NCI-H1436 treated with DMSO at 0.1 percent for 48 hours (cell line): ENCODE measurements at regions not wholly inside any gene's neighbourhood (a gene's known extent, or its start where the extent isn't known, plus 50 kb on each side); places are given as distances from the start of the nearest gene placed in this dataset.
"Not testable (repeated sequence)": the region's sequence is repeated elsewhere in the genome, so short reads cannot be mapped to it uniquely, and the experiment has no call there.

ENCODE experiments used
- DNase-seq: peaks from one replicate; lab custom pipeline; 2025; lab: John Stamatoyannopoulos, UW

- no peak for DNase-seq
Observed at GRCh38 chr2:121052023-121052422, 233.0 kb downstream of the TFCP2L1 start.

DNA sequence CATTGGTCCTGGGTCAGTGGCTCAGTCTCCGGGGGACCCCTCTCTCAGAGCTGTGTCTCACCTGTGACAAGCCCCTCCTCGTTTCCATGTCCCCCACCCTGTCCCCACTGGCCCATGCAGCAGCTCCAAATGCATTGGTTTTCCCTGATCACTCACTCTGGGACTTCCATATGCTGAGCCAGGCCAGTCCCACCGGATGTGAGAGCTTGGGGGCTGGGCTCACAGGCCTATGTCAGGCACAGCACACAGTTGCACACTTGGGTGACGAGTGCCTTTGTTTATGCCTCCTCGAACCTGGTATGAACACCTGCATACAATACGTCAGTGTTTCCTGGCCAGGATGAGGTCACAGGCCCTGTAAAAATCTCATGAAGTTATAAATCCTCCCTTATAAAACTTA, 232.5 kb downstream of the TFCP2L1 start:
- no peak for DNase-seq

- no peak for DNase-seq
Observed at GRCh38 chr2:121055088-121055487, 229.9 kb downstream of the TFCP2L1 start.

DNA sequence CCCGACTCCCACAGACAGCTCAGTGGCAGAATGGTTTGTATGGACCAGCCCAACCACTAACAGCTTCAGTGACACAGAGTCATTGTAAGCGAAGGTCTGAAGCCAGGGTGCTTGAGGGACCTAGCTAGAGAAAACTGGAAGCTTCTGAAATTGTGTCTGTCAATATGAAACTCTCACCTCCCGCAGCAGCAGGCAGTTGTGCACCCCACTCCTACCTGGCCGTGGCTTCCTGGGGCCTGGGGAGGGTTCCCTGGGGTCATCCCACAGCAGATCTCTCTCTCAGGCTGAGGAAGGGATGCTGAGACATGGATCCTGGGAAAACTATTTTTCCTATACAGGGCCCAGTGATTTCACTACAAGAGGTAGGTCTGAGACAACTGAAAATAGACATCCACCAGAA, 229.5 kb downstream of the TFCP2L1 start:
- DNase-seq = no peak

- no peak for DNase-seq
Observed at GRCh38 chr2:121058852-121059558, 226.0 kb downstream of the TFCP2L1 start.

GRCh38 chr2:121059651-121060649, 225.1 kb downstream of the TFCP2L1 start:
- DNase-seq = no peak

DNA sequence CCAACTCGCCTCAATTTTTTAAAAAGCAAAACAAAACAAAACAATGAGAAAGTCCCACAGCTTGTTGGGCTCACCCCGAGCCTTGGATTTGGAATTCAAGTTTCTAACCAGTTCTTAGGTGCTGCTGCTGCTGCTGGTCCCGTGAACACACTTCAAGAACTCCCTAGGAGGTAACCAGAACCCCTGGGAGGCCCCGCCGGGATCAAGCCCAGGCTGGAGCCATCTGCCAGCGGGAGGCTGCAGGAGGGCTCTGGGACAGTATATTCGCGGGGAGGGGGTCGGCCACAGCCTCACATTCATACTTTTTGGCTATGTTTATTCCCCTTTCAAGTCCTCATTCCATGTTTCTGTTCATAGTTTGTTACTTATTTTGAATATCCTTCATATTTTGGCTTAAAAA, 223.4 kb downstream of the TFCP2L1 start:
- DNase-seq = no peak

DNA sequence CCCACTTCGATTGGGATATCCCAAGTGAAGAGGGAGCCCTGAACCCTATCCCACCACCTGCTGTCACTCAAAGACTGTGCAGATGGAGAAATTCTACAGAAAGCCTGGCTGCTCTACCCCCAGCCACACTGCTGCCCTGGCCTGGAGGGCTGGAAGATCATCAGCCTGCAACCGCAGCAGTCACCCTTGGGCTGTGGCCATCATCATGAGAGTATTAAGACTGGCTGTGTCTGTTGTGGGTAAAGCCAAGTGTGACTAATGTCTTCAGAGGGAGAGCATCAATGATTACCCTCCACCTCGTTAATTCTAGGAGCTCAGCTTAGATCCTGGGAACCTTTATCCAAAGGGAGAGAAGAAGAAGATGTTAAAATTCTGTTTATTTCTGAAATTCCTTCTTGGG, 221.5 kb downstream of the TFCP2L1 start:
- DNase-seq = no peak

GRCh38 chr2:121064186-121064585, 220.8 kb downstream of the TFCP2L1 start:
- no peak for DNase-seq

- no peak for DNase-seq
Observed at GRCh38 chr2:121065239-121065638, 219.8 kb downstream of the TFCP2L1 start.

GRCh38 chr2:121066526-121066925, 218.5 kb downstream of the TFCP2L1 start:
- no peak for DNase-seq

- no peak for DNase-seq
Observed at GRCh38 chr2:121068851-121069250, 216.2 kb downstream of the TFCP2L1 start.

GRCh38 chr2:121069434-121069969, 215.5 kb downstream of the TFCP2L1 start:
- DNase-seq = no peak

DNA sequence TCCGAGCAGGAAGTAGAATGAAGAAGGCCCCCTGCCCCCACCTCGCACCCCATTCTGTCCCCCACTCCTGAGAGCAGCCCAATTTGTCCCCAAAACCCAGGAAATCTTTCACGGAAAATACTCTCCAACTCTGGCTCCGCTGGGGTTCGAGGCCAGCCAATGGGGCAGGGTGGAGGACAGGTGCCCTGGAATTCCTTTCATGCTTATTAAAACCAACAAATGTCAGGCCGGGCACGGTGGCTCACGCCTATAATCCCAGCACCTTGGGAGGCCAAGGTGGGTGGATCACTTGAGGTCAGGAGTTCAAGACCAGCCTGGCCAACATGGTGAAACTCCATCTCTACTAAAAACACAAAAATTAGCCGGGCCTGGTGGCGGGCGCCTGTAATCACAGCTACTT, 214.9 kb downstream of the TFCP2L1 start:
- not testable (repeated sequence) for DNase-seq

- DNase-seq = no peak
Observed at GRCh38 chr2:121071034-121071504, 213.9 kb downstream of the TFCP2L1 start.

DNA sequence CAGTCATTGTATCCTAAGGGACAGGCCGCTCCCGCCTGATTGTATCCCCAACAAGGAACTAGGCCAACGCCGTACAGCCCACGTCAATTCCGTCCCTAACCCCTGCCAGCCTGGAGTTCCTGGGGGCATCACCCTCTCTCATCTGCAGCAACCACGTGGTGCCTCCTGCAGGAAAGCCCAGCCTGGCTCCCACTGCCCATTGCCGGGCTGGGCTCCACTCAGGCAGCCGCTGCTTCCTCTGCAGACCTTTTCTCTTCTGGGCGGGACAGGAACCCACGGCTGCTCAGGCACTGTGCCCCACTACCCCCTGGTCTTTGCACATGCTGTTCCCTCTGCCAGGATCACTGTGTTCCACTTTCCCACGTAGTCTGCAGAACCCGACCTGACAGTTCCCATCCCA, 212.2 kb downstream of the TFCP2L1 start:
- no peak for DNase-seq

DNA sequence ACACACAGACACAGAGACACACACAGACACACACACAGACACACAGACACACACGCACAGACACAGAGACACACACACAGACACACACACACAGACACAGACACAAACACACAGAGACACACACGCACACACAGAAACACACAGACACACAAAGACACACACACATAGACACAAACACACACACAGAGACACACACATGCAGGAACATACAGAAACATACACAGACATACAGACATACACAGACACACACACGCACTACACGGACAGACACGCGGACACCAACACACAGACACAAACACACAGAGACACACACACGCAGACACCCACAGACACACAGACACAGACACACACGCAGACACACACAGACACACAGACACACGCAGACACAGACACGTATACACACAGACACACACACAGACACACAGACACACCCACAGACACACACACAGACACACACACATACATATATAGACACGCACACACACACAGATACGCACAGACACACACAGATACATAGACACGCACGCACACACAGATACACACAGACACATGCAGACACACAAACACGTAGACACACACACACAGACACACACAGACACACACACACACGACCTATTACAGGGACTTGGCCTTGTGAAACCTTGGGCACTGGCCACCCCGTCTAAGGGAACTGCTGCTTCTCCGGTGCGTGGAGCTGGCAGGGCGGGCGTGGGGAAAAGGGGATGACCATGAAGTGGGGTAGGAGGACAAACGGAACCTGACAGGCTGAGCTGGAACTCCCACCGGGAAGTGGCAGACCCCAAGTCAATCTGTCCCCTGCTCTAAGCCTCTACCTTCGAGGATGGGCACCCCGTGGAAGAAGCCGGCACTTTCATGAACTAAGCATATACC, 211.4 kb downstream of the TFCP2L1 start:
- no peak for DNase-seq

GRCh38 chr2:121074293-121074932, 210.6 kb downstream of the TFCP2L1 start:
- DNase-seq = no peak

DNA sequence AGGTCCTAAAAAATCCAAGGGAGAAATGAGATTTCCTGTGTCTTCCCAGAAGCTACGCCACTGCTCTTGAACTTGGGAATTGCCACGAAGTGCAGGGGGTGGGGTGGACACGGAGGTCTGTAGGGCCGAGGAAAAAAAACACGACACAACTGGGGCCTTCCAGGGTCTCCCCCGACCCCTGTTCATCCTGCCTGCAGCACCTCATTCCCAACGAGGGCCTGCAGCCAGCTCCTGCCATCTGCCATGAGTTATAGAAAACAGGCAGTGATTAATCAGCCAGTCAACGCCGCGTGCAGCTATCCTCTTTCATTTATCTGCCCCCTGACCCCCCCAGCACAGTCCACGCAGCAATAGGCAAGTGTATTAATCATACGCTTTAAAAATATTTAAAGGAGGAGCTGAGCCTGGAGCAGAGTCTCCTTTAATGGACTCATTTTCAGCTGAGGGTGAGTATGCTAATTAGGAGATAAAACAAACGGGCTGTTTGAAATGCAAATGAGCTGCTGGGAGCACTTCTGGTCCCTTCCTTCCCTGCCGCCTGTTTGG, 209.9 kb downstream of the TFCP2L1 start:
- DNase-seq = no peak

- DNase-seq = no peak
Observed at GRCh38 chr2:121075641-121076497, 209.1 kb downstream of the TFCP2L1 start.
